DND-41 (cell line): ENCODE measurements at regions not wholly inside any gene's neighbourhood (a gene's known extent, or its start where the extent isn't known, plus 50 kb on each side); places are given as distances from the start of the nearest gene placed in this dataset.

Experiments used
- ATAC-seq: fragments of 200-7000 bp; cut with Tn5 transposase; 3 replicates; pipeline ENCODE4 v1.9.1; 2021; ENCODE audit warnings: low read depth; ENCODE audit not compliant: insufficient read depth
- DNase-seq: peaks from one replicate; pipeline ENCODE4 v3.0.0-alpha.2; 2020
- H2AFZ ChIP-seq: 2 replicates; pipeline ENCODE4 v1.6.0; 2012; ENCODE audit warnings: low read depth, low read length
- H3K27ac ChIP-seq: 2 replicates; pipeline ENCODE4 v1.5.1; 2012; ENCODE audit warnings: low read length, inconsistent platforms
- H3K27me3 ChIP-seq: fragments of 200-600 bp; sonication (generic); 2 replicates; pipeline ENCODE4 v1.6.0; 2012; ENCODE audit warnings: low read length, mild to moderate bottlenecking, inconsistent platforms; ENCODE audit not compliant: insufficient read depth, poor library complexity
- H3K36me3 ChIP-seq: 2 replicates; pipeline ENCODE4 v1.5.1; 2012; ENCODE audit warnings: low read length, inconsistent platforms; ENCODE audit not compliant: insufficient read depth
- H3K4me1 ChIP-seq: 2 replicates; pipeline ENCODE4 v1.5.1; 2012; ENCODE audit warnings: mild to moderate bottlenecking, low read length; ENCODE audit not compliant: insufficient read depth
- H3K4me2 ChIP-seq: 2 replicates; pipeline ENCODE4 v1.6.0; 2012; ENCODE audit warnings: mild to moderate bottlenecking, moderate library complexity, low read length, inconsistent platforms; ENCODE audit not compliant: insufficient read depth
- H3K4me3 ChIP-seq, 2 experiments: fragments of 200-600 bp in 1 of 2; shearing (Covaris generic) in 1 of 2; 2 replicates each; pipeline ENCODE4 v1.5.1; 2012 to 2016; ENCODE audit warnings: inconsistent platforms in 2 of 2, low read length in 2 of 2, mild to moderate bottlenecking in 2 of 2, low read depth in 1 of 2, moderate library complexity in 1 of 2
- H3K79me2 ChIP-seq: 2 replicates; pipeline ENCODE4 v1.6.0; 2012; ENCODE audit warnings: low read length, inconsistent platforms; ENCODE audit not compliant: insufficient read depth
- H3K9ac ChIP-seq: 2 replicates; pipeline ENCODE4 v1.6.0; 2012; ENCODE audit warnings: low read depth, mild to moderate bottlenecking, inconsistent platforms, low read length, moderate library complexity
- H3K9me3 ChIP-seq: 2 replicates; pipeline ENCODE4 v1.5.1; 2012; ENCODE audit warnings: low read length, moderate library complexity, mild to moderate bottlenecking, inconsistent platforms; ENCODE audit not compliant: insufficient read depth, severe bottlenecking
- H4K20me1 ChIP-seq: 2 replicates; pipeline ENCODE4 v1.6.0; 2012; ENCODE audit warnings: low read length; ENCODE audit not compliant: insufficient read depth
- CTCF ChIP-seq: IDR thresholded peaks from 2 replicates; pipeline ENCODE4 v1.5.1; 2012; ENCODE audit warnings: borderline replicate concordance, low read length, moderate library complexity, mild to moderate bottlenecking; ENCODE audit not compliant: poor library complexity, severe bottlenecking; ENCODE audit errors: extremely low read depth
- EZH2 ChIP-seq: IDR thresholded peaks from 3 replicates; pipeline ENCODE4 v1.6.1; 2012; ENCODE audit warnings: borderline replicate concordance, low read depth, mild to moderate bottlenecking, moderate library complexity, low read length, inconsistent platforms; ENCODE audit not compliant: severe bottlenecking

GRCh38 chrX:16394290-16394689, 227.0 kb downstream of the MAGEB17 start:
- Histone ChIP-seq H3K4me1 (no peaks in the 10 kb centered on the region), H3K9ac (no peak overlapping the region), H3K27me3 (no peaks in the 10 kb centered on the region), H3K36me3 (no peaks in the 10 kb centered on the region), H3K79me2 (no peaks in the 10 kb centered on the region), H2AFZ (no peak overlapping the region), H3K4me2 (no peak overlapping the region), H3K9me3 (no peaks in the 10 kb centered on the region), H3K27ac (no peak overlapping the region), H3K4me3 (no peak overlapping the region), H4K20me1 (no peaks in the 10 kb centered on the region)
- TF ChIP-seq EZH2 (no peak), CTCF (no peak)
- no peak for ATAC-seq
- no peak for DNase-seq

GRCh38 chrX:16403808-16404207, 236.5 kb downstream of the MAGEB17 start:
- H3K36me3 ChIP-seq: no peaks in the 10 kb centered on the region
- no peaks in the 10 kb centered on the region for H4K20me1 ChIP-seq
- no peak overlapping the region for H3K4me2 ChIP-seq
- ATAC-seq (no peak), DNase-seq (no peak)
- H3K9ac ChIP-seq: no peak overlapping the region
- H3K27me3 ChIP-seq: no peaks in the 10 kb centered on the region
- no peaks in the 10 kb centered on the region for H3K9me3 ChIP-seq
- no peak overlapping the region for H2AFZ ChIP-seq
- H3K4me1 ChIP-seq: no peaks in the 10 kb centered on the region
- H3K27ac ChIP-seq: no peak overlapping the region
- TF ChIP-seq CTCF (no peak), EZH2 (no peak)
- no peak overlapping the region for H3K4me3 ChIP-seq
- H3K79me2 ChIP-seq: no peaks in the 10 kb centered on the region

GRCh38 chrX:16416588-16416987, 233.4 kb upstream of the S100G start:
- Histone ChIP-seq H3K79me2 (no peaks in the 10 kb centered on the region), H4K20me1 (no peaks in the 10 kb centered on the region), H3K4me3 (no peak overlapping the region), H3K9me3 (no peaks in the 10 kb centered on the region), H3K4me1 (no peaks in the 10 kb centered on the region), H3K9ac (no peak overlapping the region), H3K36me3 (no peaks in the 10 kb centered on the region), H2AFZ (no peak overlapping the region), H3K27ac (no peak overlapping the region), H3K4me2 (no peak overlapping the region), H3K27me3 (no peaks in the 10 kb centered on the region)
- ATAC-seq (no peak), DNase-seq (no peak)
- TF ChIP-seq CTCF: no peak
- TF ChIP-seq EZH2: no peak

GRCh38 chrX:16418650-16419049, 231.3 kb upstream of the S100G start:
- Histone ChIP-seq H2AFZ (no peak overlapping the region), H3K36me3 (no peaks in the 10 kb centered on the region), H3K9me3 (no peaks in the 10 kb centered on the region), H3K27ac (no peak overlapping the region), H4K20me1 (no peaks in the 10 kb centered on the region), H3K4me2 (no peak overlapping the region), H3K79me2 (no peaks in the 10 kb centered on the region), H3K4me1 (no peaks in the 10 kb centered on the region), H3K9ac (no peak overlapping the region), H3K27me3 (no peaks in the 10 kb centered on the region), H3K4me3 (no peak overlapping the region)
- ATAC-seq (no peak), DNase-seq (no peak)
- TF ChIP-seq EZH2 (no peak), CTCF (no peak)
